ENCODE measurements at regions not wholly inside any gene's neighbourhood (a gene's known extent, or its start where the extent isn't known, plus 50 kb on each side); places are given as distances from the start of the nearest gene placed in this dataset.

GRCh38 chr1:82052563-82052962 is 251.8 kb downstream of the ADGRL2 start:
- no peak for DNase-seq (ENCODE audit: low read depth)

- DNase-seq (ENCODE audit: low read depth), result no peak
These were observed 247.9 kb downstream of the ADGRL2 start for GRCh38 chr1:82048596-82048995.

- no peak for DNase-seq (ENCODE audit: low read depth)
These were observed 244.5 kb downstream of the ADGRL2 start for GRCh38 chr1:82045221-82045620.

GRCh38 chr1:82044536-82044935 is 243.8 kb downstream of the ADGRL2 start:
- DNase-seq (ENCODE audit: low read depth), result no peak

- DNase-seq (ENCODE audit: low read depth), result no peak
These were observed 243.4 kb downstream of the ADGRL2 start for GRCh38 chr1:82044111-82044510.

- no peak for DNase-seq (ENCODE audit: low read depth)
These were observed 241.7 kb downstream of the ADGRL2 start for GRCh38 chr1:82042306-82043060.

Measured in CMK (cell line).